Thoracic aorta (tissue), 2 donors: ENCODE measurements at regions not wholly inside any gene's neighbourhood (a gene's known extent, or its start where the extent isn't known, plus 50 kb on each side); places are given as distances from the start of the nearest gene placed in this dataset.

Source experiments
- ATAC-seq: fragments of 150-250 bp; one replicate; pipeline ENCODE4 v1.8.0; 2017; ENCODE audit warnings: low read depth; ENCODE audit not compliant: insufficient number of reproducible peaks, low FRiP score
- DNase-seq: peaks from one replicate; pipeline ENCODE4 v3.0.0-alpha.2; 2020; ENCODE audit warnings: low spot score
- H3K27ac ChIP-seq, 2 donors: fragments of 200-600 bp; sonication (generic); 1 replicate in 1 of 2; 2 replicates in 1 of 2; pipeline ENCODE4 v1.5.1; 2016; ENCODE audit warnings: mild to moderate bottlenecking in 2 of 2, moderate library complexity in 2 of 2
- H3K27me3 ChIP-seq: fragments of 200-600 bp; sonication (generic); replicated peaks from 2 replicates; pipeline ENCODE4 v1.6.0; 2016; ENCODE audit warnings: mild to moderate bottlenecking; ENCODE audit not compliant: insufficient read depth
- H3K36me3 ChIP-seq: fragments of 200-600 bp; sonication (generic); one replicate; pipeline ENCODE4 v1.5.1; 2016
- H3K4me1 ChIP-seq, 2 donors: fragments of 200-600 bp; sonication (generic); 1 replicate in 1 of 2; 2 replicates in 1 of 2; pipeline versions ENCODE4 v1.5.1 to v1.6.0; 2016; ENCODE audit warnings: low read depth in 2 of 2, mild to moderate bottlenecking in 1 of 2; ENCODE audit not compliant: control insufficient read depth in 1 of 2
- H3K4me3 ChIP-seq: fragments of 200-600 bp; sonication (generic); 2 replicates; pipeline ENCODE4 v1.5.1; 2016; ENCODE audit warnings: mild to moderate bottlenecking
- H3K9me3 ChIP-seq: fragments of 200-600 bp; sonication (generic); 2 replicates; pipeline ENCODE4 v1.5.1; 2016
- TF ChIP-seq, protein P1 (sequence below): fragments of 200-600 bp; sonication (generic); IDR thresholded peaks from one replicate; pipeline ENCODE4 v1.5.1; 2019; ENCODE audit warnings: antibody characterized with exemption

DNA sequence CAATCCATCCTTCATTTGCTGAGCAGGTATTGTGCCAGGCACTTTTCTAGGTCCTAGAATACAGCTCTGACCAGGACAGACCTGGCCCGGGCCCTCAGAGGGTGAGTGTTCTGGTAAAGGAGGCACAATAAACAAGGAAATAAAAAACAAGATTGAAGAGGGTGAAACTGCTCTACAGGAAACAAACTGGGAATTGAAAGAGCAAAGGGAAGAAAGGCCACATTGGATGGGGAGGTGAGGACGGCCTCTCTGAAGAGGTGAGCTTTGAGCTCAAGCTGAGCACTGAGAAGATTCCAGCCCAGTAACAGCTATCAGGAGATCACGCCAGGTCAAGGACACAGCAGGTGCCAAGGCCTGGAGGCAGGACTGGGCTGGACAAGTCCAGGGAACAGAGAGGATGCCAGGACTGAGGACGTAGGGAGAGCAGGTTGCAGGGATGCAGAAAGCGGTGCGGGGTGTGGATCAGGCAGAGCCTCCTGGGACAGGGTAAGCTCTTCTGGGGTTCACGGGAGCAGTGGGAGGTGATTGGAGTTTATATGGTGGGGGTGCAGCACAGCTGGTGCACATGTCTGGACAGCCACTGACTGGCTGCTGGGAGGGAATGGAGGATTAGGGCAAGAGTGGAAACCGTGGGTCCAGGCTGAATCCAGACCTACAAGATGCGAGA lies 433.3 kb downstream of the PREX1 start:
- TF ChIP-seq, protein P1, sequence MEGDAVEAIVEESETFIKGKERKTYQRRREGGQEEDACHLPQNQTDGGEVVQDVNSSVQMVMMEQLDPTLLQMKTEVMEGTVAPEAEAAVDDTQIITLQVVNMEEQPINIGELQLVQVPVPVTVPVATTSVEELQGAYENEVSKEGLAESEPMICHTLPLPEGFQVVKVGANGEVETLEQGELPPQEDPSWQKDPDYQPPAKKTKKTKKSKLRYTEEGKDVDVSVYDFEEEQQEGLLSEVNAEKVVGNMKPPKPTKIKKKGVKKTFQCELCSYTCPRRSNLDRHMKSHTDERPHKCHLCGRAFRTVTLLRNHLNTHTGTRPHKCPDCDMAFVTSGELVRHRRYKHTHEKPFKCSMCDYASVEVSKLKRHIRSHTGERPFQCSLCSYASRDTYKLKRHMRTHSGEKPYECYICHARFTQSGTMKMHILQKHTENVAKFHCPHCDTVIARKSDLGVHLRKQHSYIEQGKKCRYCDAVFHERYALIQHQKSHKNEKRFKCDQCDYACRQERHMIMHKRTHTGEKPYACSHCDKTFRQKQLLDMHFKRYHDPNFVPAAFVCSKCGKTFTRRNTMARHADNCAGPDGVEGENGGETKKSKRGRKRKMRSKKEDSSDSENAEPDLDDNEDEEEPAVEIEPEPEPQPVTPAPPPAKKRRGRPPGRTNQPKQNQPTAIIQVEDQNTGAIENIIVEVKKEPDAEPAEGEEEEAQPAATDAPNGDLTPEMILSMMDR = no peak
- no peak overlapping the region for H3K27ac ChIP-seq
- DNase-seq = no peak

GRCh38 chr20:48393737-48394314 lies 434.0 kb downstream of the PREX1 start:
- DNase-seq (no peak), ATAC-seq (no peak)
- H3K36me3 ChIP-seq = no peaks in the 10 kb centered on the region
- no peaks in the 10 kb centered on the region for H3K27me3 ChIP-seq
- TF ChIP-seq, protein P1 = no peak
- H3K4me1 ChIP-seq = no peaks in the 10 kb centered on the region
- H3K9me3 ChIP-seq = no peaks in the 10 kb centered on the region
- no peak overlapping the region for H3K27ac ChIP-seq
- H3K4me3 ChIP-seq = no peak overlapping the region

More for the DNA sequence above, 433.3 kb downstream of the PREX1 start:
- Histone ChIP-seq H3K36me3 (no peaks in the 10 kb centered on the region), H3K9me3 (no peaks in the 10 kb centered on the region), H3K4me1 (no peaks in the 10 kb centered on the region), H3K27me3 (no peaks in the 10 kb centered on the region), H3K4me3 (no peak overlapping the region)
- ATAC-seq = no peak

- DNase-seq (no peak), ATAC-seq (no peak)
- Histone ChIP-seq H3K27ac (no peak overlapping the region), H3K4me1 (no peaks in the 10 kb centered on the region), H3K36me3 (no peaks in the 10 kb centered on the region), H3K9me3 (no peaks in the 10 kb centered on the region), H3K4me3 (no peak overlapping the region), H3K27me3 (no peaks in the 10 kb centered on the region)
- TF ChIP-seq, protein P1 = no peak
Observed at GRCh38 chr20:48393311-48393685, 434.5 kb downstream of the PREX1 start.

DNA sequence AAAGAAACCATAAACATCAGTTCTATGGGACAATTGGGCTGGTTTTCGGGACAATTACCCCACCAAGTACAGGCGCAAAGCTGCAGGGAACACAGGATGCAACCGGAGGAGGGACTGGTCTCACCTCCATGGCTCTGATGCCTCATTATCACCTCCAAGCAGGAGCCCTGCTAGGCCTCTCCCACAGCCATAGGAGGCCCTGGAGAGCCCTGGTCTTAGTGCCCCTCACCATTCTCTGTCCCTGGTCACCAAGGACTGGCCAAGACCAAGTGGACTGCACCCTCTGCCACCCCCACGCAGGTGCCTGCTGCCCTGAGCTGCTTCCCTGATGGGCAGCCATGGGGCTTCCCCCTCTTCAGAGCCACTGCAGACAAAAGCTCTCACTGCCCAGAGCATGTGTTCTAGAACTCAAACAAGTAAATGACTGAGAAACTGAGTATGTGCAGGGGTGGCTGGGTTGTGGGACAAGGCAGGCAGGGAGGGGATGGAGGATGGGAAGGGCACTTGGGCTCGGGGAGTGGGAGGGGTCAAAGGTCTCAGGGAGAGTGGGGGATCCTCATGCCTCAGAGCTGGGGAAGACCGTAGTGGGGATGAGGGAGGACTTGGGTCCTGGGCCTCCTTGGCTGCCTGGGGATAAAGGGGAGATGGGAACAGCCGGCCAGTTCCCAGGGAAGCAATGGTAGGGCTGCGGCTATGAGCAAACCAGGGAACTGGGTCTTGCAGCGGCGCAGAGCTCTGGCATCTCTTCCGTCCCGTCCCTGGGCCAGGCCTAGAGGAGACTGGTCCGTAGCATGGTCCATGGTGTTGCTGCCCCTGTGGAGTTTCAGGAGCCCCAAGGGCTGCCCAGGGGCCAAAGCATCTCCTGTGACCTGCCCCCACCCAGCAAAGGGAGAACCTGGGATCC lies 435.1 kb downstream of the PREX1 start:
- no peaks in the 10 kb centered on the region for H3K9me3 ChIP-seq
- ATAC-seq = no peak
- H3K4me1 ChIP-seq = no peaks in the 10 kb centered on the region
- TF ChIP-seq, protein P1 = no peak
- no peaks in the 10 kb centered on the region for H3K27me3 ChIP-seq
- H3K27ac ChIP-seq = no peak overlapping the region
- no peaks in the 10 kb centered on the region for H3K36me3 ChIP-seq
- H3K4me3 ChIP-seq = no peak overlapping the region
- no peak for DNase-seq

DNA sequence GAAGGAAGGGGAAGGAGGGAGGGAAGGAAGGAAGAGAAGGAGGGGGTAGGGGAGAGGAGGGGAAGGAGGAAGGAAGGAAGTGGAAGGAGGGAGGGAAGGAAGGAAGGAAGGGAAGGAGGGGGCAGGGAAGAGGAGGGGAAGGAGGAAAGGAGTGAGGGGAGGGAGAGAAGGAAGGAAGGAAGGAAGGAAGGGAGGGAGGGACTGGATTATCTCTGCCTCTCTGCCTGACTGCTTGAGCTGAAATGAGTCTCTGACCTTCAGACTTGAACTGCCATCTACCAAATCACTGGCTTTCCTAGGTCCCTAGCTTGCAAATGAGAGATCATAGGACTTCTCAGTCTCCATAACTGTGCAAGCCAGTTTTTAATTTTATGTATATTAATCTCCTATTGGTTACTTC lies 436.8 kb downstream of the PREX1 start:
- TF ChIP-seq, protein P1 = no peak
- DNase-seq = no peak
- ATAC-seq = no peak
- Histone ChIP-seq H3K4me3 (no peak overlapping the region), H3K4me1 (no peaks in the 10 kb centered on the region), H3K9me3 (no peaks in the 10 kb centered on the region), H3K27ac (no peak overlapping the region), H3K36me3 (no peaks in the 10 kb centered on the region), H3K27me3 (no peaks in the 10 kb centered on the region)
